ENCODE measurements at regions not wholly inside any gene's neighbourhood (a gene's known extent, or its start where the extent isn't known, plus 50 kb on each side); places are given as distances from the start of the nearest gene placed in this dataset.

GRCh38 chr6:105995391-105995865 lies 90.7 kb upstream of the PRDM1 start:
- TF ChIP-seq TCF4 (CRISPR knock-in tag; IDR thresholded peaks at IDR 0.05; ENCODE audit: borderline replicate concordance) = no peak
- no peak for TF ChIP-seq ESRRG (CRISPR knock-in tag; IDR thresholded peaks at IDR 0.05)
- no peak for TF ChIP-seq BACH2 (CRISPR knock-in tag; IDR thresholded peaks at IDR 0.05; ENCODE audit: borderline replicate concordance)
- TF ChIP-seq ISL1 (CRISPR knock-in tag; IDR thresholded peaks at IDR 0.05) = no peak
- TF ChIP-seq, protein P1, sequence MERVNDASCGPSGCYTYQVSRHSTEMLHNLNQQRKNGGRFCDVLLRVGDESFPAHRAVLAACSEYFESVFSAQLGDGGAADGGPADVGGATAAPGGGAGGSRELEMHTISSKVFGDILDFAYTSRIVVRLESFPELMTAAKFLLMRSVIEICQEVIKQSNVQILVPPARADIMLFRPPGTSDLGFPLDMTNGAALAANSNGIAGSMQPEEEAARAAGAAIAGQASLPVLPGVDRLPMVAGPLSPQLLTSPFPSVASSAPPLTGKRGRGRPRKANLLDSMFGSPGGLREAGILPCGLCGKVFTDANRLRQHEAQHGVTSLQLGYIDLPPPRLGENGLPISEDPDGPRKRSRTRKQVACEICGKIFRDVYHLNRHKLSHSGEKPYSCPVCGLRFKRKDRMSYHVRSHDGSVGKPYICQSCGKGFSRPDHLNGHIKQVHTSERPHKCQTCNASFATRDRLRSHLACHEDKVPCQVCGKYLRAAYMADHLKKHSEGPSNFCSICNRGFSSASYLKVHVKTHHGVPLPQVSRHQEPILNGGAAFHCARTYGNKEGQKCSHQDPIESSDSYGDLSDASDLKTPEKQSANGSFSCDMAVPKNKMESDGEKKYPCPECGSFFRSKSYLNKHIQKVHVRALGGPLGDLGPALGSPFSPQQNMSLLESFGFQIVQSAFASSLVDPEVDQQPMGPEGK (CRISPR knock-in tag; IDR thresholded peaks at IDR 0.05; ENCODE audit: borderline replicate concordance) = no peak
- TF ChIP-seq, protein P2, sequence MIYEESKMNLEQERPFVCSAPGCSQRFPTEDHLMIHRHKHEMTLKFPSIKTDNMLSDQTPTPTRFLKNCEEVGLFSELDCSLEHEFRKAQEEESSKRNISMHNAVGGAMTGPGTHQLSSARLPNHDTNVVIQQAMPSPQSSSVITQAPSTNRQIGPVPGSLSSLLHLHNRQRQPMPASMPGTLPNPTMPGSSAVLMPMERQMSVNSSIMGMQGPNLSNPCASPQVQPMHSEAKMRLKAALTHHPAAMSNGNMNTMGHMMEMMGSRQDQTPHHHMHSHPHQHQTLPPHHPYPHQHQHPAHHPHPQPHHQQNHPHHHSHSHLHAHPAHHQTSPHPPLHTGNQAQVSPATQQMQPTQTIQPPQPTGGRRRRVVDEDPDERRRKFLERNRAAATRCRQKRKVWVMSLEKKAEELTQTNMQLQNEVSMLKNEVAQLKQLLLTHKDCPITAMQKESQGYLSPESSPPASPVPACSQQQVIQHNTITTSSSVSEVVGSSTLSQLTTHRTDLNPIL (CRISPR knock-in tag; IDR thresholded peaks at IDR 0.05; ENCODE audit: low read depth) = no peak
- TF ChIP-seq ARNTL (CRISPR knock-in tag; IDR thresholded peaks at IDR 0.05; ENCODE audit: borderline replicate concordance, low read depth) = no peak

All from SK-N-SH treated with all-trans-retinoic acid at 6 μM for 48 hours (cell line).